CD4-positive, CD25-positive, alpha-beta regulatory T cell (primary cell): ENCODE measurements at regions not wholly inside any gene's neighbourhood (a gene's known extent, or its start where the extent isn't known, plus 50 kb on each side); places are given as distances from the start of the nearest gene placed in this dataset.

Experiments used
- ATAC-seq, 2 donors: fragments of 150-1000 bp; cut with Tn5 transposase; one replicate each; pipeline ENCODE4 v1.10.0; 2021; ENCODE audit warnings: low read depth in 2 of 2, moderate number of reproducible peaks in 2 of 2, moderate library complexity in 1 of 2
- DNase-seq, 3 donors: peaks; one replicate each; pipeline versions ENCODE4 v3.0.0 to v3.0.0-alpha.2; 2012 to 2022; ENCODE audit warnings: mixed read lengths in 1 of 3
- H3K27ac ChIP-seq: one replicate; pipeline ENCODE4 v1.7.0; 2013; ENCODE audit warnings: mild to moderate bottlenecking, low read length; ENCODE audit not compliant: insufficient read depth, poor library complexity, severe bottlenecking
- H3K27me3 ChIP-seq: one replicate; pipeline ENCODE4 v1.7.0; 2013; ENCODE audit warnings: low read length; ENCODE audit not compliant: control insufficient read depth, insufficient read depth
- H3K36me3 ChIP-seq: one replicate; pipeline ENCODE4 v1.7.0; 2013; ENCODE audit warnings: mild to moderate bottlenecking, low read length, moderate library complexity; ENCODE audit not compliant: control insufficient read depth, insufficient read depth
- H3K4me1 ChIP-seq: 2 replicates; pipeline ENCODE4 v1.7.0; 2013; ENCODE audit warnings: mild to moderate bottlenecking, low read length; ENCODE audit not compliant: insufficient read depth, control insufficient read depth, poor library complexity, severe bottlenecking
- H3K4me3 ChIP-seq: one replicate; pipeline ENCODE4 v1.7.0; 2013; ENCODE audit warnings: low read depth, mild to moderate bottlenecking, low read length, moderate library complexity
- H3K9me3 ChIP-seq, 2 experiments: 1 replicate in 1 of 2; 2 replicates in 1 of 2; pipeline ENCODE4 v1.7.0; 2013; ENCODE audit warnings: low read length in 2 of 2, mild to moderate bottlenecking in 1 of 2, moderate library complexity in 1 of 2; ENCODE audit not compliant: control insufficient read depth in 2 of 2
- H3K27ac Mint-ChIP-seq, 3 donors: one replicate each; pipeline ENCODE4 v1.8.0; 2020 to 2022; ENCODE audit warnings: mild to moderate bottlenecking in 3 of 3, mixed read lengths in 3 of 3, moderate library complexity in 2 of 3
- H3K27me3 Mint-ChIP-seq: one replicate; pipeline ENCODE4 v1.8.0; 2022; ENCODE audit warnings: mild to moderate bottlenecking, mixed read lengths
- H3K36me3 Mint-ChIP-seq: one replicate; pipeline ENCODE4 v1.8.0; 2020; ENCODE audit warnings: mixed read lengths
- H3K4me1 Mint-ChIP-seq, 4 donors: one replicate each; pipeline ENCODE4 v1.8.0; 2020 to 2022; ENCODE audit warnings: mixed read lengths in 4 of 4, mild to moderate bottlenecking in 1 of 4
- H3K4me3 Mint-ChIP-seq, 4 donors: one replicate each; pipeline ENCODE4 v1.8.0; 2020 to 2022; ENCODE audit warnings: mild to moderate bottlenecking in 4 of 4, mixed read lengths in 4 of 4, moderate library complexity in 3 of 4
- H3K9me3 Mint-ChIP-seq, 7 donors: one replicate each; pipeline ENCODE4 v1.8.0; 2020 to 2022; ENCODE audit warnings: mixed read lengths in 7 of 7, mild to moderate bottlenecking in 3 of 7, moderate library complexity in 2 of 7

GRCh38 chr2:77818186-77818585 is 296.0 kb upstream of the LRRTM4 start:
- peaks cover 4 to 35% (median 6%) of the 10 kb centered on the region in 7 donors for H3K9me3 Mint-ChIP-seq
- Histone ChIP-seq H3K9me3 (peaks cover 0 to 6% of the 10 kb centered on the region in 2 experiments), H3K4me1 (no peaks in the 10 kb centered on the region), H3K27me3 (no peaks in the 10 kb centered on the region), H3K36me3 (no peaks in the 10 kb centered on the region), H3K27ac (no peak overlapping the region), H3K4me3 (no peak overlapping the region)
- H3K36me3 Mint-ChIP-seq: peaks cover 3% of the 10 kb centered on the region
- ATAC-seq: no peak
- H3K4me3 Mint-ChIP-seq: no peak overlapping the region
- no peak for DNase-seq
- no peaks in the 10 kb centered on the region for H3K4me1 Mint-ChIP-seq
- no peak overlapping the region for H3K27ac Mint-ChIP-seq
- H3K27me3 Mint-ChIP-seq: no peaks in the 10 kb centered on the region

GRCh38 chr2:77823028-77823427 is 300.9 kb upstream of the LRRTM4 start:
- no peaks in the 10 kb centered on the region for H3K27me3 Mint-ChIP-seq
- H3K36me3 Mint-ChIP-seq: peaks cover 3% of the 10 kb centered on the region
- H3K4me1 ChIP-seq: no peaks in the 10 kb centered on the region
- H3K36me3 ChIP-seq: no peaks in the 10 kb centered on the region
- no peaks in the 10 kb centered on the region for H3K27me3 ChIP-seq
- DNase-seq: no peak
- ATAC-seq: no peak
- H3K9me3 ChIP-seq: peaks cover 3 to 6% of the 10 kb centered on the region in 2 experiments
- H3K27ac ChIP-seq: no peak overlapping the region
- H3K4me3 ChIP-seq: no peak overlapping the region
- no peaks in the 10 kb centered on the region for H3K4me1 Mint-ChIP-seq
- peaks cover 3 to 48% (median 10%) of the 10 kb centered on the region in 7 donors for H3K9me3 Mint-ChIP-seq
- H3K27ac Mint-ChIP-seq: no peak overlapping the region
- H3K4me3 Mint-ChIP-seq: no peak overlapping the region

GRCh38 chr2:77831060-77831459 is 308.9 kb upstream of the LRRTM4 start:
- Mint-ChIP-seq H3K4me3 (no peak overlapping the region), H3K4me1 (no peaks in the 10 kb centered on the region), H3K36me3 (no peaks in the 10 kb centered on the region), H3K27ac (no peak overlapping the region), H3K9me3 (peaks cover 0 to 50% (median 14%) of the 10 kb centered on the region in 7 donors), H3K27me3 (no peaks in the 10 kb centered on the region)
- no peaks in the 10 kb centered on the region for H3K27me3 ChIP-seq
- no peak for ATAC-seq
- H3K4me3 ChIP-seq: no peak overlapping the region
- no peak for DNase-seq
- H3K27ac ChIP-seq: no peak overlapping the region
- no peaks in the 10 kb centered on the region for H3K4me1 ChIP-seq
- no peaks in the 10 kb centered on the region for H3K36me3 ChIP-seq
- peaks cover 11 to 37% of the 10 kb centered on the region in 2 experiments for H3K9me3 ChIP-seq

- H3K9me3 Mint-ChIP-seq: peaks cover 0 to 54% (median 15%) of the 10 kb centered on the region in 7 donors
- H3K36me3 Mint-ChIP-seq: no peaks in the 10 kb centered on the region
- H3K9me3 ChIP-seq: peaks cover 11 to 37% of the 10 kb centered on the region in 2 experiments
- no peak overlapping the region for H3K27ac Mint-ChIP-seq
- H3K4me3 ChIP-seq: no peak overlapping the region
- H3K27me3 Mint-ChIP-seq: no peaks in the 10 kb centered on the region
- no peak overlapping the region for H3K27ac ChIP-seq
- ATAC-seq: no peak
- no peak for DNase-seq
- no peaks in the 10 kb centered on the region for H3K27me3 ChIP-seq
- H3K4me1 ChIP-seq: no peaks in the 10 kb centered on the region
- H3K4me3 Mint-ChIP-seq: no peak overlapping the region
- H3K36me3 ChIP-seq: no peaks in the 10 kb centered on the region
- no peaks in the 10 kb centered on the region for H3K4me1 Mint-ChIP-seq
Measured at GRCh38 chr2:77831471-77831870, 309.3 kb upstream of the LRRTM4 start.

GRCh38 chr2:77831898-77832297 is 309.7 kb upstream of the LRRTM4 start:
- H3K9me3 Mint-ChIP-seq: peaks cover 0 to 52% (median 14%) of the 10 kb centered on the region in 7 donors
- H3K4me3 Mint-ChIP-seq: no peak overlapping the region
- H3K27me3 ChIP-seq: no peaks in the 10 kb centered on the region
- H3K4me3 ChIP-seq: no peak overlapping the region
- DNase-seq (no peak), ATAC-seq (no peak)
- no peaks in the 10 kb centered on the region for H3K36me3 Mint-ChIP-seq
- H3K27ac ChIP-seq: no peak overlapping the region
- no peaks in the 10 kb centered on the region for H3K36me3 ChIP-seq
- no peaks in the 10 kb centered on the region for H3K4me1 ChIP-seq
- H3K27ac Mint-ChIP-seq: no peak overlapping the region
- H3K4me1 Mint-ChIP-seq: no peaks in the 10 kb centered on the region
- no peaks in the 10 kb centered on the region for H3K27me3 Mint-ChIP-seq
- peaks cover 7 to 37% of the 10 kb centered on the region in 2 experiments for H3K9me3 ChIP-seq

GRCh38 chr2:77834360-77835002 is 312.3 kb upstream of the LRRTM4 start:
- H3K4me1 Mint-ChIP-seq: no peaks in the 10 kb centered on the region
- ATAC-seq (no peak), DNase-seq (no peak)
- Histone ChIP-seq H3K36me3 (no peaks in the 10 kb centered on the region), H3K27me3 (no peaks in the 10 kb centered on the region), H3K4me1 (no peaks in the 10 kb centered on the region), H3K27ac (no peak overlapping the region), H3K4me3 (no peak overlapping the region), H3K9me3 (peaks cover 7 to 34% of the 10 kb centered on the region in 2 experiments)
- no peaks in the 10 kb centered on the region for H3K27me3 Mint-ChIP-seq
- no peak overlapping the region for H3K27ac Mint-ChIP-seq
- H3K9me3 Mint-ChIP-seq: peaks cover 0 to 40% (median 8%) of the 10 kb centered on the region in 7 donors
- H3K4me3 Mint-ChIP-seq: no peak overlapping the region
- H3K36me3 Mint-ChIP-seq: no peaks in the 10 kb centered on the region

- no peak overlapping the region for H3K27ac ChIP-seq
- no peaks in the 10 kb centered on the region for H3K36me3 Mint-ChIP-seq
- H3K27ac Mint-ChIP-seq: no peak overlapping the region
- DNase-seq (no peak), ATAC-seq (no peak)
- H3K27me3 ChIP-seq: no peaks in the 10 kb centered on the region
- H3K27me3 Mint-ChIP-seq: no peaks in the 10 kb centered on the region
- no peaks in the 10 kb centered on the region for H3K4me1 Mint-ChIP-seq
- no peak overlapping the region for H3K4me3 Mint-ChIP-seq
- peaks cover 0 to 34% (median 5%) of the 10 kb centered on the region in 7 donors for H3K9me3 Mint-ChIP-seq
- no peaks in the 10 kb centered on the region for H3K4me1 ChIP-seq
- H3K9me3 ChIP-seq: peaks cover 4 to 19% of the 10 kb centered on the region in 2 experiments
- no peaks in the 10 kb centered on the region for H3K36me3 ChIP-seq
- H3K4me3 ChIP-seq: no peak overlapping the region
Measured at GRCh38 chr2:77838441-77838840, 316.3 kb upstream of the LRRTM4 start.

GRCh38 chr2:77839102-77839501 is 316.9 kb upstream of the LRRTM4 start:
- no peaks in the 10 kb centered on the region for H3K27me3 ChIP-seq
- H3K4me1 ChIP-seq: no peaks in the 10 kb centered on the region
- Mint-ChIP-seq H3K36me3 (no peaks in the 10 kb centered on the region), H3K9me3 (peaks cover 0 to 36% (median 5%) of the 10 kb centered on the region in 7 donors), H3K4me3 (no peak overlapping the region), H3K4me1 (no peaks in the 10 kb centered on the region), H3K27me3 (no peaks in the 10 kb centered on the region), H3K27ac (no peak overlapping the region)
- no peak overlapping the region for H3K4me3 ChIP-seq
- DNase-seq (no peak), ATAC-seq (no peak)
- H3K27ac ChIP-seq: no peak overlapping the region
- no peaks in the 10 kb centered on the region for H3K36me3 ChIP-seq
- H3K9me3 ChIP-seq: peaks cover 4 to 15% of the 10 kb centered on the region in 2 experiments
